ENCODE measurements at regions not wholly inside any gene's neighbourhood (a gene's known extent, or its start where the extent isn't known, plus 50 kb on each side); places are given as distances from the start of the nearest gene placed in this dataset.
"Not testable (repeated sequence)": the region's sequence is repeated elsewhere in the genome, so short reads cannot be mapped to it uniquely, and the experiment has no call there.

GRCh38 chr9:102436599-102436998 is 558.5 kb upstream of the CYLC2 start:
- DNase-seq (ENCODE audit: low spot score); intact Hi-C loops (cut with DNase I); ATAC-seq: not testable (repeated sequence)

- ATAC-seq (no peak), DNase-seq (ENCODE audit: low spot score) (no peak)
- intact Hi-C loops (cut with DNase I), result no loop called here
Measured at GRCh38 chr9:102435427-102435826, 559.7 kb upstream of the CYLC2 start.

- no peak for DNase-seq (ENCODE audit: low spot score)
- ATAC-seq, result no peak
- intact Hi-C loops (cut with DNase I), result no loop called here
Measured at GRCh38 chr9:102434545-102434944, 560.6 kb upstream of the CYLC2 start.

- no peak for ATAC-seq
- intact Hi-C loops (cut with DNase I), result no loop called here
- no peak for DNase-seq (ENCODE audit: low spot score)
Measured at GRCh38 chr9:102428305-102428704, 566.8 kb upstream of the CYLC2 start.

- intact Hi-C loops (cut with DNase I); DNase-seq (ENCODE audit: low spot score); ATAC-seq: not testable (repeated sequence)
Measured at GRCh38 chr9:102416251-102416650, 578.9 kb upstream of the CYLC2 start.

- intact Hi-C loops (cut with DNase I), result no loop called here
Measured at GRCh38 chr9:102405218-102405867, 589.8 kb upstream of the CYLC2 start.

GRCh38 chr9:102403514-102403913 is 591.6 kb upstream of the CYLC2 start:
- intact Hi-C loops (cut with DNase I), result no loop called here
- ATAC-seq (no peak), DNase-seq (ENCODE audit: low spot score) (no peak)

More at GRCh38 chr9:102405218-102405867, 589.8 kb upstream of the CYLC2 start:
- no peak for DNase-seq (ENCODE audit: low spot score)
- no peak for ATAC-seq

- intact Hi-C loops (cut with DNase I), result no loop called here
- ATAC-seq, result no peak
Measured at GRCh38 chr9:102398205-102398604, 596.9 kb upstream of the CYLC2 start.

GRCh38 chr9:102385620-102386019 is 609.5 kb upstream of the CYLC2 start:
- DNase-seq (ENCODE audit: low spot score); ATAC-seq; intact Hi-C loops (cut with DNase I): not testable (repeated sequence)

More at GRCh38 chr9:102398205-102398604, 596.9 kb upstream of the CYLC2 start:
- no peak for DNase-seq (ENCODE audit: low spot score)

GRCh38 chr9:102362470-102363132 is 624.2 kb upstream of the GRIN3A start:
- DNase-seq (ENCODE audit: low spot score) (no peak), ATAC-seq (no peak)
- intact Hi-C loops (cut with DNase I), result no loop called here

GRCh38 chr9:102360846-102361245 is 622.4 kb upstream of the GRIN3A start:
- intact Hi-C loops (cut with DNase I), result no loop called here
- DNase-seq (ENCODE audit: low spot score), result no peak
- ATAC-seq, result no peak

GRCh38 chr9:102355982-102356381 is 617.5 kb upstream of the GRIN3A start:
- ATAC-seq (no peak), DNase-seq (ENCODE audit: low spot score) (no peak)
- intact Hi-C loops (cut with DNase I), result no loop called here

GRCh38 chr9:102354041-102354440 is 615.6 kb upstream of the GRIN3A start:
- intact Hi-C loops (cut with DNase I), result no loop called here
- no peak for ATAC-seq
- no peak for DNase-seq (ENCODE audit: low spot score)

GRCh38 chr9:102337471-102337870 is 599.0 kb upstream of the GRIN3A start:
- intact Hi-C loops (cut with DNase I); DNase-seq (ENCODE audit: low spot score); ATAC-seq: not testable (repeated sequence)

- intact Hi-C loops (cut with DNase I), result no loop called here
- ATAC-seq, result no peak
Measured at GRCh38 chr9:102309379-102309778, 570.9 kb upstream of the GRIN3A start.

GRCh38 chr9:102295188-102295587 is 556.7 kb upstream of the GRIN3A start:
- DNase-seq (ENCODE audit: low spot score) (no peak), ATAC-seq (no peak)
- intact Hi-C loops (cut with DNase I), result no loop called here

More at GRCh38 chr9:102309379-102309778, 570.9 kb upstream of the GRIN3A start:
- DNase-seq (ENCODE audit: low spot score), result no peak

- no peak for ATAC-seq
- intact Hi-C loops (cut with DNase I), result no loop called here
- DNase-seq (ENCODE audit: low spot score), result no peak
Measured at GRCh38 chr9:102273952-102274351, 535.5 kb upstream of the GRIN3A start.

GRCh38 chr9:102253099-102253498 is 514.7 kb upstream of the GRIN3A start:
- ATAC-seq (no peak), DNase-seq (ENCODE audit: low spot score) (no peak)
- intact Hi-C loops (cut with DNase I), result no loop called here

- ATAC-seq (no peak), DNase-seq (ENCODE audit: low spot score) (no peak)
- intact Hi-C loops (cut with DNase I), result no loop called here
Measured at GRCh38 chr9:102244916-102245315, 506.5 kb upstream of the GRIN3A start.

GRCh38 chr9:102237520-102237919 is 499.1 kb upstream of the GRIN3A start:
- ATAC-seq, result no peak
- no peak for DNase-seq (ENCODE audit: low spot score)
- intact Hi-C loops (cut with DNase I), result no loop called here

GRCh38 chr9:102237094-102237493 is 498.6 kb upstream of the GRIN3A start:
- no peak for DNase-seq (ENCODE audit: low spot score)
- intact Hi-C loops (cut with DNase I), result no loop called here
- no peak for ATAC-seq

Data from sciatic nerve (tissue), 2 donors.